Stimulated activated CD4-positive, alpha-beta T cell treated with anti-CD3 and anti-CD28 coated beads, TNF-alpha, amount 100 ng/mL, for 24 hours (primary cell): ENCODE measurements at regions not wholly inside any gene's neighbourhood (a gene's known extent, or its start where the extent isn't known, plus 50 kb on each side); places are given as distances from the start of the nearest gene placed in this dataset.
"Not testable (repeated sequence)": the region's sequence is repeated elsewhere in the genome, so short reads cannot be mapped to it uniquely, and the experiment has no call there.

ENCODE experiments used
- DNase-seq, 3 experiments: peaks; one replicate each; pipeline ENCODE4 v3.0.0-alpha.2; 2020; ENCODE audit warnings: low read depth in 3 of 3

GRCh38 chr19:28386470-28386869, 826.5 kb downstream of the UQCRFS1 start:
- no peak for DNase-seq

GRCh38 chr19:28386066-28386465, 826.9 kb downstream of the UQCRFS1 start:
- no peak for DNase-seq

GRCh38 chr19:28377077-28377476, 835.9 kb downstream of the UQCRFS1 start:
- DNase-seq, result no peak

GRCh38 chr19:28374971-28375370, 838.0 kb downstream of the UQCRFS1 start:
- no peak for DNase-seq

- DNase-seq, result no peak
Observed at GRCh38 chr19:28372576-28373247, 840.2 kb downstream of the UQCRFS1 start.

GRCh38 chr19:28367146-28367545, 845.8 kb downstream of the UQCRFS1 start:
- DNase-seq, result no peak

- no peak for DNase-seq
Observed at GRCh38 chr19:28363254-28363653, 849.7 kb downstream of the UQCRFS1 start.

- DNase-seq, result no peak
Observed at GRCh38 chr19:28359431-28360414, 853.2 kb downstream of the UQCRFS1 start.

- DNase-seq, result no peak
Observed at GRCh38 chr19:28358633-28359032, 854.3 kb downstream of the UQCRFS1 start.

GRCh38 chr19:28351761-28352160, 861.2 kb downstream of the UQCRFS1 start:
- DNase-seq, result no peak

GRCh38 chr19:28351321-28351720, 861.6 kb downstream of the UQCRFS1 start:
- DNase-seq, result not testable (repeated sequence)

GRCh38 chr19:28350673-28351072, 862.3 kb downstream of the UQCRFS1 start:
- DNase-seq, result no peak

GRCh38 chr19:28350037-28350436, 862.9 kb downstream of the UQCRFS1 start:
- DNase-seq, result no peak

- DNase-seq, result no peak
Observed at GRCh38 chr19:28349604-28350003, 863.3 kb downstream of the UQCRFS1 start.

GRCh38 chr19:28345811-28346210, 867.1 kb downstream of the UQCRFS1 start:
- DNase-seq, result no peak

GRCh38 chr19:28341810-28342350, 871.1 kb downstream of the UQCRFS1 start:
- DNase-seq, result no peak

- no peak for DNase-seq
Observed at GRCh38 chr19:28334419-28334818, 878.5 kb downstream of the UQCRFS1 start.

- DNase-seq, result no peak
Observed at GRCh38 chr19:28333909-28334308, 879.0 kb downstream of the UQCRFS1 start.

GRCh38 chr19:28332886-28333285, 880.1 kb downstream of the UQCRFS1 start:
- no peak for DNase-seq

- DNase-seq, result no peak
Observed at GRCh38 chr19:28332351-28332750, 880.6 kb downstream of the UQCRFS1 start.

GRCh38 chr19:28331596-28331995, 881.4 kb downstream of the UQCRFS1 start:
- no peak for DNase-seq

- DNase-seq, result no peak
Observed at GRCh38 chr19:28330831-28331230, 882.1 kb downstream of the UQCRFS1 start.

- no peak for DNase-seq
Observed at GRCh38 chr19:28329429-28329828, 883.5 kb downstream of the UQCRFS1 start.
